ENCODE measurements at regions not wholly inside any gene's neighbourhood (a gene's known extent, or its start where the extent isn't known, plus 50 kb on each side); places are given as distances from the start of the nearest gene placed in this dataset.

DNA sequence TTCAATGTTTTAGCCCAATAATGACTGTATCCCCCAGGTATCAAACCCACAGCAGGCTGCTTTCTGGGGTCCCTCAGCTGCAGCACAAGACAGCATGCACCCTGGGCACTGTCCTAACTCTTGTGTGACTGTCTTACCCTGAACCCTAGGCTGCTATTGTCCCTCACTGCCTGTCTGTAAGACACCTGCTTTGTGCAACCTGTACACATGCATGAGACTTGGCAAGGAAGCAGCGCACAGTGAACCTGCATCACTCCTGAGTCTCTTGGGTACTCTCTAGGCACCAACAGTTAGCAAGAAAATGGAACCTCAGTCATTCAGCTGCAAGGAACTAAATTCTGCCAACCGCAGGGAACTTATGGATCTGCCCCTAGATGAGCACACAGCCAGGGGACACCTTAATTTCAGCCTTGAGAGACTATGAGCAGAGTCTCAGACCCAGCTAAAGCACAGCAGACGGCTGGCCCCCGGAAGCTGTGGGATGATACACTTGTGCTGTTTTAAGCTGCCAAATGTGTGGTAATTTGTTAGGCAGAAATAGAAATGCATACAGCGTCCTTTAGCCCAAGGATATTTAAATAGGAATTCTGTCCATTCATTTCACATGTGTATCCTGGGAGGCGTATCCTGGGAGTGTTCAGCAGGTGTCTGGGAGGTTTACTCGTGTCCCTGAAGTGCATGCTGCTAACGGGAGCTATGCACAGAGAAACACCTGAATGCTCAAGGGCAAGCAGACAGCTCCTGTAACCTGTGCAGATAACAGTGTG, 223.8 kb downstream of the KLF13 start:
- CTCF ChIA-PET: interaction anchor here (1.1 to 1.7 kb wide), 2 partner anchors 21 to 61 kb away, joined by 3 to 4 read pairs; no protein-coding TSS in a partner anchor
- no peaks in the 10 kb centered on the region for H3K4me1 ChIP-seq
- WGBS (ENCODE audit: missing lambda C conversion rate): 29% methylated on average over 8 of the region's 8 CpGs
- H3K4me3 ChIP-seq: no peak overlapping the region
- TF ChIP-seq REST (IDR thresholded peaks at IDR 0.05): no peak
- H3K4me2 ChIP-seq: no peak overlapping the region
- FAIRE-seq (no peak), DNase-seq (ENCODE audit: low read depth in 1 of 2, low spot score in 1 of 2) (no peak), ATAC-seq (peak; percentile 24 to 37; a peak in 3 of 6 replicates)
- no peak overlapping the region for H3K27ac ChIP-seq
- H3K9me3 ChIP-seq: no peaks in the 10 kb centered on the region
- POLR2A ChIA-PET: no interaction called here

GRCh38 chr15:31551323-31551722, 224.7 kb downstream of the KLF13 start:
- no peak for DNase-seq (ENCODE audit: low read depth in 1 of 2, low spot score in 1 of 2)
- ChIA-PET CTCF (interaction anchor here (1.1 to 1.7 kb wide), 2 partner anchors 20 to 62 kb away, joined by 3 to 4 read pairs; no protein-coding TSS in a partner anchor), POLR2A (no interaction called here)
- ATAC-seq: no peak
- Histone ChIP-seq H3K4me2 (no peak overlapping the region), H3K27ac (no peak overlapping the region), H3K9me3 (no peaks in the 10 kb centered on the region), H3K4me1 (no peaks in the 10 kb centered on the region), H3K4me3 (no peak overlapping the region)
- TF ChIP-seq HES2 (IDR thresholded peaks at IDR 0.05) (no peak), CHD4 (IDR thresholded peaks at IDR 0.05; ENCODE audit: borderline replicate concordance) (no peak), NFE2L2 (conservative IDR thresholded peaks at IDR 0.05; ENCODE audit: low read length) (no peak), POLR2AphosphoS2 (conservative IDR thresholded peaks at IDR 0.05; ENCODE audit: low read length) (no peak), FOSL2 (IDR thresholded peaks at IDR 0.05) (no peak), FOSL2 (CRISPR knock-in tag; IDR thresholded peaks at IDR 0.05) (no peak), TFCP2L1 (CRISPR knock-in tag; IDR thresholded peaks at IDR 0.05) (no peak), MAFK (IDR thresholded peaks at IDR 0.05; ENCODE audit: partially characterized antibody) (no peak), POLR2A (IDR thresholded peaks at IDR 0.05; ENCODE audit: low read length) (no peak), BCL3 (IDR thresholded peaks at IDR 0.05) (no peak), RCOR1 (IDR thresholded peaks at IDR 0.05; ENCODE audit: low read depth, low read length) (no peak), HEYL (CRISPR knock-in tag; IDR thresholded peaks at IDR 0.05) (no peak), MAZ (IDR thresholded peaks at IDR 0.05; ENCODE audit: borderline replicate concordance, low read depth, low read length) (no peak)
- TF ChIP-seq, protein P1, sequence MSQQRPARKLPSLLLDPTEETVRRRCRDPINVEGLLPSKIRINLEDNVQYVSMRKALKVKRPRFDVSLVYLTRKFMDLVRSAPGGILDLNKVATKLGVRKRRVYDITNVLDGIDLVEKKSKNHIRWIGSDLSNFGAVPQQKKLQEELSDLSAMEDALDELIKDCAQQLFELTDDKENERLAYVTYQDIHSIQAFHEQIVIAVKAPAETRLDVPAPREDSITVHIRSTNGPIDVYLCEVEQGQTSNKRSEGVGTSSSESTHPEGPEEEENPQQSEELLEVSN (IDR thresholded peaks at IDR 0.05; ENCODE audit: borderline replicate concordance, low read depth): no peak
- no peak for FAIRE-seq
- 9% methylated on average over 5 of the region's 5 CpGs for WGBS (ENCODE audit: missing lambda C conversion rate)

DNA sequence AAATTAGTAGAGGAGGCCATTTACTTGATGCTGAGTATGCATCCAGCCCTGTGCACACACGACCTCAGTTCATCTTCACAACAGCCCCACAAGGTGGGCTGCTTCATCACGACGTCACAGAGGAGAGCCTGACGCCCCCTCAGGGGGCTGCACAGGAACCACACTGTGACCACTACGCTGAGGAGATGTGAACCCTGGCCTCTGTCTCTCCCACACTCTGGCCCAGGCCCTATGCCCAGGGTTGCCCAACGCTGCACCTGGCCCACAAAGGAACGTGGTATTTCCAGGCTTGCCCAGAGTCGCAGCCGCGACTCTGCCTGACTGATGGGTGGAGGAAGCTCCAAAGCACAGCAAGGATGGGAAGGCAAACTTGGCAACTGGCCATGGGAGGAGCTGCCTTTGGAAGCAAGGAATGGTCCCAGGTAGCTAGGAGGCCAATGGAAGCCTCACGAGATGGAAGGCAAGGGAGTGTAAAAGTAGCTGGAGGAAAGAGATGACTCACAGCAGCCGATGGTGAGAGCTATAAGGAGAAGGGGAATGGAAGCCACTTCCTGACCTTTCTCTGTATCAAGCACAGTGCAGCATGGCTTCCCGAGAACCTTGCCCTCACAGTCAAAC, 226.0 kb downstream of the KLF13 start:
- no peak for DNase-seq (ENCODE audit: low read depth in 1 of 2, low spot score in 1 of 2)
- FAIRE-seq: no peak
- Histone ChIP-seq H3K9me3 (no peaks in the 10 kb centered on the region), H3K27ac (no peak overlapping the region), H3K4me2 (no peak overlapping the region), H3K4me3 (no peak overlapping the region), H3K4me1 (no peaks in the 10 kb centered on the region)
- 37% methylated on average over 13 of the region's 13 CpGs for WGBS (ENCODE audit: missing lambda C conversion rate)
- ChIA-PET CTCF (no interaction called here), POLR2A (no interaction called here)
- peak in 1 of 2 experiments; percentile 17; a peak in 1 of 6 replicates for ATAC-seq
- TF ChIP-seq HOXB13 (CRISPR knock-in tag; IDR thresholded peaks at IDR 0.05; ENCODE audit: low read depth) (no peak), NFE2L2 (conservative IDR thresholded peaks at IDR 0.05; ENCODE audit: low read length) (no peak), PHF8 (IDR thresholded peaks at IDR 0.05; ENCODE audit: borderline replicate concordance, low read depth) (no peak), SREBF2 (IDR thresholded peaks at IDR 0.05) (no peak), BHLHE40 (IDR thresholded peaks at IDR 0.05; ENCODE audit: low read depth, low read length) (no peak), RCOR1 (IDR thresholded peaks at IDR 0.05; ENCODE audit: low read depth, low read length) (no peak), EP300 (IDR thresholded peaks at IDR 0.05) (no peak), MYC (IDR thresholded peaks at IDR 0.05; ENCODE audit: borderline replicate concordance, low read length) (no peak), TP53 (CRISPR knock-in tag; IDR thresholded peaks at IDR 0.05) (no peak), FOSB (CRISPR knock-in tag; IDR thresholded peaks at IDR 0.05) (no peak)
- TF ChIP-seq, protein P2, sequence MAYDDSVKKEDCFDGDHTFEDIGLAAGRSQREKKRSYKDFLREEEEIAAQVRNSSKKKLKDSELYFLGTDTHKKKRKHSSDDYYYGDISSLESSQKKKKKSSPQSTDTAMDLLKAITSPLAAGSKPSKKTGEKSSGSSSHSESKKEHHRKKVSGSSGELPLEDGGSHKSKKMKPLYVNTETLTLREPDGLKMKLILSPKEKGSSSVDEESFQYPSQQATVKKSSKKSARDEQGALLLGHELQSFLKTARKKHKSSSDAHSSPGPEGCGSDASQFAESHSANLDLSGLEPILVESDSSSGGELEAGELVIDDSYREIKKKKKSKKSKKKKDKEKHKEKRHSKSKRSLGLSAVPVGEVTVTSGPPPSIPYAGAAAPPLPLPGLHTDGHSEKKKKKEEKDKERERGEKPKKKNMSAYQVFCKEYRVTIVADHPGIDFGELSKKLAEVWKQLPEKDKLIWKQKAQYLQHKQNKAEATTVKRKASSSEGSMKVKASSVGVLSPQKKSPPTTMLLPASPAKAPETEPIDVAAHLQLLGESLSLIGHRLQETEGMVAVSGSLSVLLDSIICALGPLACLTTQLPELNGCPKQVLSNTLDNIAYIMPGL (CRISPR knock-in tag; IDR thresholded peaks at IDR 0.05; ENCODE audit: borderline replicate concordance): no peak
- TF ChIP-seq, protein P3, sequence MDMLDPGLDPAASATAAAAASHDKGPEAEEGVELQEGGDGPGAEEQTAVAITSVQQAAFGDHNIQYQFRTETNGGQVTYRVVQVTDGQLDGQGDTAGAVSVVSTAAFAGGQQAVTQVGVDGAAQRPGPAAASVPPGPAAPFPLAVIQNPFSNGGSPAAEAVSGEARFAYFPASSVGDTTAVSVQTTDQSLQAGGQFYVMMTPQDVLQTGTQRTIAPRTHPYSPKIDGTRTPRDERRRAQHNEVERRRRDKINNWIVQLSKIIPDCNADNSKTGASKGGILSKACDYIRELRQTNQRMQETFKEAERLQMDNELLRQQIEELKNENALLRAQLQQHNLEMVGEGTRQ (IDR thresholded peaks at IDR 0.05): no peak

Data from A549 (cell line).